ENCODE measurements at regions not wholly inside any gene's neighbourhood (a gene's known extent, or its start where the extent isn't known, plus 50 kb on each side); places are given as distances from the start of the nearest gene placed in this dataset.

DNA sequence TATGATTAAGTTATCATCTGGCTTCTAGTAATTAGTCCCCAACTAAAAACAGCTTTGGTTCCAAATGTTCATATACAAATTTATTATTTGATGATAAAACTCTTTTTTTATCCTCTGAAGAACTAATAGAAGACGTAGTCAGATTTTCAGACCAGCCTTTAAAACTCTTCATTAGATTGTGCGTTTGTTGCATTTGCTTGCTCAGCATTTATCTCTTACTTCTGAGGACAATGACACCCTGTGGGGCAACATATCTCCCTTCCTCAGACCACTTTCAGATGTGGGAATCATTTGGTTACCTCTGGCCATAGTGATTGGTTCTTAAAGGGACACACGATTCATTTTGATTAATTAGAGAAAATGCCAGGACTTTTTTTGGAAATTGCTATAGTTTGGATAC is 481.8 kb downstream of the HAO1 start:
- H3K9ac ChIP-seq (ENCODE audit: extremely low read depth, low read length, poor library complexity, severe bottlenecking), result no peak overlapping the region
- Mint-ChIP-seq H3K9me3 (no peaks in the 10 kb centered on the region), H3K4me3 (no peak overlapping the region), H3K36me3 (ENCODE audit: low read depth) (no peaks in the 10 kb centered on the region), H3K4me1 (no peaks in the 10 kb centered on the region), H3K27me3 (ENCODE audit: insufficient read depth) (no peaks in the 10 kb centered on the region), H3K27ac (no peak overlapping the region)
- no peak for DNase-seq
- no peaks in the 10 kb centered on the region for H3K4me1 ChIP-seq (ENCODE audit: control insufficient read depth, insufficient read depth, low read length)
- H3K9me3 ChIP-seq (ENCODE audit: control insufficient read depth, low read length), result no peaks in the 10 kb centered on the region
- H3K27ac ChIP-seq (ENCODE audit: low read depth, low read length), result no peak overlapping the region
- H3K36me3 ChIP-seq (ENCODE audit: control insufficient read depth, insufficient read depth, low read length), result no peaks in the 10 kb centered on the region
- TF ChIP-seq, protein P1, sequence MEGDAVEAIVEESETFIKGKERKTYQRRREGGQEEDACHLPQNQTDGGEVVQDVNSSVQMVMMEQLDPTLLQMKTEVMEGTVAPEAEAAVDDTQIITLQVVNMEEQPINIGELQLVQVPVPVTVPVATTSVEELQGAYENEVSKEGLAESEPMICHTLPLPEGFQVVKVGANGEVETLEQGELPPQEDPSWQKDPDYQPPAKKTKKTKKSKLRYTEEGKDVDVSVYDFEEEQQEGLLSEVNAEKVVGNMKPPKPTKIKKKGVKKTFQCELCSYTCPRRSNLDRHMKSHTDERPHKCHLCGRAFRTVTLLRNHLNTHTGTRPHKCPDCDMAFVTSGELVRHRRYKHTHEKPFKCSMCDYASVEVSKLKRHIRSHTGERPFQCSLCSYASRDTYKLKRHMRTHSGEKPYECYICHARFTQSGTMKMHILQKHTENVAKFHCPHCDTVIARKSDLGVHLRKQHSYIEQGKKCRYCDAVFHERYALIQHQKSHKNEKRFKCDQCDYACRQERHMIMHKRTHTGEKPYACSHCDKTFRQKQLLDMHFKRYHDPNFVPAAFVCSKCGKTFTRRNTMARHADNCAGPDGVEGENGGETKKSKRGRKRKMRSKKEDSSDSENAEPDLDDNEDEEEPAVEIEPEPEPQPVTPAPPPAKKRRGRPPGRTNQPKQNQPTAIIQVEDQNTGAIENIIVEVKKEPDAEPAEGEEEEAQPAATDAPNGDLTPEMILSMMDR (conservative IDR thresholded peaks at IDR 0.05), result no peak
- no peaks in the 10 kb centered on the region for H3K27me3 ChIP-seq (ENCODE audit: control insufficient read depth, insufficient read depth, low read length, poor library complexity, severe bottlenecking)
- no peak overlapping the region for H3K4me3 ChIP-seq (ENCODE audit: low read length)
- WGBS, 2 experiments (ENCODE audit: insufficient coverage in 1 of 2, insufficient read length in 1 of 2), result 88 to 100% methylated on average over 1 to 3 of the region's 3 CpGs

DNA sequence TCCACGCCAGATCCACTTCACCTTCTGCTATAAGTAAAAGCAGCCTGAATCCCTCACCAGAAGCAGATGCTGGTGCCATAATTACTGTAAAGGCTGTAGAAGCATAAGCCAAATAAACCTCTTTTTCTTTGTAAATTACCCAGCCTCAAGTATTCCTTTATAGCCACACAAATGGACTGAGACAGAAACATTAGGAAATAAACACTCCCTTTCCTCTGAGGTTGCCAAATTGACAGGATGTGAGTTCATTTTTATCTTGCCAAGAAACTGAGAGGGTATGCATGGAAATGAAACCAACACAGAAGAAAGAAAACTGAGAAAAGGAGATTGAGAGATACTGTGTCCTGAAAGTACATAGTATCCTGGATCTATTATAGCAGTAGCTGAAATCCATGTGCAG is 481.2 kb downstream of the HAO1 start:
- WGBS, 2 experiments (ENCODE audit: insufficient coverage in 1 of 2, insufficient read length in 1 of 2), result 96 to 100% methylated on average over 1 of the region's 1 CpG
- H3K9me3 ChIP-seq (ENCODE audit: control insufficient read depth, low read length), result no peaks in the 10 kb centered on the region
- Mint-ChIP-seq H3K36me3 (ENCODE audit: low read depth) (no peaks in the 10 kb centered on the region), H3K9me3 (no peaks in the 10 kb centered on the region), H3K4me1 (no peaks in the 10 kb centered on the region), H3K27me3 (ENCODE audit: insufficient read depth) (no peaks in the 10 kb centered on the region), H3K4me3 (no peak overlapping the region), H3K27ac (no peak overlapping the region)
- no peaks in the 10 kb centered on the region for H3K36me3 ChIP-seq (ENCODE audit: control insufficient read depth, insufficient read depth, low read length)
- H3K27me3 ChIP-seq (ENCODE audit: control insufficient read depth, insufficient read depth, low read length, poor library complexity, severe bottlenecking), result no peaks in the 10 kb centered on the region
- H3K9ac ChIP-seq (ENCODE audit: extremely low read depth, low read length, poor library complexity, severe bottlenecking), result no peak overlapping the region
- no peaks in the 10 kb centered on the region for H3K4me1 ChIP-seq (ENCODE audit: control insufficient read depth, insufficient read depth, low read length)
- TF ChIP-seq, protein P1 (conservative IDR thresholded peaks at IDR 0.05), result no peak
- no peak for DNase-seq
- H3K27ac ChIP-seq (ENCODE audit: low read depth, low read length), result no peak overlapping the region
- H3K4me3 ChIP-seq (ENCODE audit: low read length), result no peak overlapping the region

DNA sequence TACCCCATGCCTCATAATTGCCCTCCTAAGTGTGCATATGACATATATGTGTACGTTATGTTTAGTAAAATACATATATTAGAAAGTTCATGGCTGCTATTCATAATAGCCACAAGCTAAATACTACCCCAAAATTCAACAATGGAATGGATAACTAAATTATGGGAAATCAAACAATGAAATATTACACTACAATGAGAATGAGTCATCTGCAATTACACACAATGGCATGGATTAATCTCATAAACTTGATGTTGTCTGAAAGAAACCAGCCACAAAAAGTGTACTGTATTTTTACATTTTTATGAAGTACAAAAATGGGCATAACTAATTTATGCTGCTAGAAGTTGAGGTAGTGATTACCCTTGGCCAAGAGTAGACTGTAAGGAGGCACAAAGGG is 477.0 kb downstream of the HAO1 start:
- H3K9me3 Mint-ChIP-seq, result no peaks in the 10 kb centered on the region
- Histone ChIP-seq H3K36me3 (ENCODE audit: control insufficient read depth, insufficient read depth, low read length) (no peaks in the 10 kb centered on the region), H3K9ac (ENCODE audit: extremely low read depth, low read length, poor library complexity, severe bottlenecking) (no peak overlapping the region), H3K27me3 (ENCODE audit: control insufficient read depth, insufficient read depth, low read length, poor library complexity, severe bottlenecking) (no peaks in the 10 kb centered on the region), H3K9me3 (ENCODE audit: control insufficient read depth, low read length) (no peaks in the 10 kb centered on the region), H3K4me1 (ENCODE audit: control insufficient read depth, insufficient read depth, low read length) (no peaks in the 10 kb centered on the region), H3K4me3 (ENCODE audit: low read length) (no peak overlapping the region), H3K27ac (ENCODE audit: low read depth, low read length) (no peak overlapping the region)
- H3K4me1 Mint-ChIP-seq, result no peaks in the 10 kb centered on the region
- no peak overlapping the region for H3K4me3 Mint-ChIP-seq
- H3K27me3 Mint-ChIP-seq (ENCODE audit: insufficient read depth), result no peaks in the 10 kb centered on the region
- no peaks in the 10 kb centered on the region for H3K36me3 Mint-ChIP-seq (ENCODE audit: low read depth)
- TF ChIP-seq, protein P1 (conservative IDR thresholded peaks at IDR 0.05), result no peak
- no CpG with 5 or more reads among the region's 1 CpG for WGBS, 2 experiments (ENCODE audit: insufficient coverage in 1 of 2, insufficient read length in 1 of 2)
- no peak overlapping the region for H3K27ac Mint-ChIP-seq
- no peak for DNase-seq

Measured in endodermal cell (in vitro differentiated cells).